ENCODE measurements at regions not wholly inside any gene's neighbourhood (a gene's known extent, or its start where the extent isn't known, plus 50 kb on each side); places are given as distances from the start of the nearest gene placed in this dataset.

- TF ChIP-seq EZH2phosphoT487 (IDR thresholded peaks at IDR 0.05; ENCODE audit: insufficient read depth, low read depth) (no peak), EZH2 (IDR thresholded peaks at IDR 0.05; ENCODE audit: insufficient read depth, poor library complexity, severe bottlenecking) (no peak)
- Histone ChIP-seq H3K9me3 (ENCODE audit: low read depth) (no peaks in the 10 kb centered on the region), H3F3A (ENCODE audit: insufficient read depth) (no peaks in the 10 kb centered on the region), H3K9me2 (ENCODE audit: insufficient read depth) (no peaks in the 10 kb centered on the region; the same call in 1 of the 2 replicates), H2AFZ (no peak overlapping the region), H3K4me2 (ENCODE audit: unreplicated experiment) (no peak overlapping the region), H4K20me1 (ENCODE audit: insufficient read depth) (no peaks in the 10 kb centered on the region), H3K9ac (no peak overlapping the region), H3K4me3 (no peak overlapping the region), H3K27ac (no peak overlapping the region), H3K27me3 (replicated peaks; ENCODE audit: insufficient read depth) (no peaks in the 10 kb centered on the region), H3K79me2 (ENCODE audit: insufficient read depth) (no peaks in the 10 kb centered on the region), H3K4me1 (ENCODE audit: insufficient read depth) (no peaks in the 10 kb centered on the region), H3K36me3 (ENCODE audit: low read depth) (no peaks in the 10 kb centered on the region)
- DNase-seq = no peak
- 94% methylated on average over 1 of the region's 1 CpG for WGBS, 2 experiments (ENCODE audit: low coverage in 1 of 2, low lambda C conversion rate in 2 of 2, missing lambda C conversion rate in 2 of 2)
- in situ Hi-C loops (cut with MboI) = no loop called here
Measured at GRCh38 chr7:46515844-46516590, 594.9 kb upstream of the IGFBP3 start.

GRCh38 chr7:46513447-46513848, 592.4 kb upstream of the IGFBP3 start:
- no peaks in the 10 kb centered on the region for H3K36me3 ChIP-seq (ENCODE audit: low read depth)
- no peaks in the 10 kb centered on the region for H3F3A ChIP-seq (ENCODE audit: insufficient read depth)
- 45 to 48% methylated on average over 3 of the region's 3 CpGs for WGBS, 2 experiments (ENCODE audit: low coverage in 1 of 2, low lambda C conversion rate in 2 of 2, missing lambda C conversion rate in 2 of 2)
- H3K27me3 ChIP-seq (replicated peaks; ENCODE audit: insufficient read depth) = no peaks in the 10 kb centered on the region
- H3K9me3 ChIP-seq (ENCODE audit: low read depth) = no peaks in the 10 kb centered on the region
- in situ Hi-C loops (cut with MboI) = no loop called here
- no peaks in the 10 kb centered on the region for H3K9me2 ChIP-seq (ENCODE audit: insufficient read depth)
- no peaks in the 10 kb centered on the region for H3K79me2 ChIP-seq (ENCODE audit: insufficient read depth)
- H3K4me3 ChIP-seq = no peak overlapping the region
- no peak overlapping the region for H3K4me2 ChIP-seq (ENCODE audit: unreplicated experiment)
- H3K4me1 ChIP-seq (ENCODE audit: insufficient read depth) = no peaks in the 10 kb centered on the region
- no peak overlapping the region for H3K9ac ChIP-seq
- DNase-seq = no peak
- H2AFZ ChIP-seq = no peak overlapping the region
- H3K27ac ChIP-seq = no peak overlapping the region
- TF ChIP-seq EZH2 (IDR thresholded peaks at IDR 0.05; ENCODE audit: insufficient read depth, poor library complexity, severe bottlenecking) (no peak), EZH2phosphoT487 (IDR thresholded peaks at IDR 0.05; ENCODE audit: insufficient read depth, low read depth) (no peak)
- no peaks in the 10 kb centered on the region for H4K20me1 ChIP-seq (ENCODE audit: insufficient read depth)

- no peaks in the 10 kb centered on the region for H3K4me1 ChIP-seq (ENCODE audit: insufficient read depth)
- H3K4me2 ChIP-seq (ENCODE audit: unreplicated experiment) = no peak overlapping the region
- H3K9me3 ChIP-seq (ENCODE audit: low read depth) = no peaks in the 10 kb centered on the region
- in situ Hi-C loops (cut with MboI) = no loop called here
- no peaks in the 10 kb centered on the region for H3F3A ChIP-seq (ENCODE audit: insufficient read depth)
- H3K9me2 ChIP-seq (ENCODE audit: insufficient read depth) = no peaks in the 10 kb centered on the region
- no peak for TF ChIP-seq EZH2phosphoT487 (IDR thresholded peaks at IDR 0.05; ENCODE audit: insufficient read depth, low read depth)
- TF ChIP-seq EZH2 (IDR thresholded peaks at IDR 0.05; ENCODE audit: insufficient read depth, poor library complexity, severe bottlenecking) = no peak
- DNase-seq = no peak
- H2AFZ ChIP-seq = no peak overlapping the region
- no peaks in the 10 kb centered on the region for H4K20me1 ChIP-seq (ENCODE audit: insufficient read depth)
- WGBS, 2 experiments (ENCODE audit: low coverage in 1 of 2, low lambda C conversion rate in 2 of 2, missing lambda C conversion rate in 2 of 2) = 93 to 97% methylated on average over 4 of the region's 4 CpGs
- H3K9ac ChIP-seq = no peak overlapping the region
- no peak overlapping the region for H3K4me3 ChIP-seq
- H3K27ac ChIP-seq = no peak overlapping the region
- no peaks in the 10 kb centered on the region for H3K36me3 ChIP-seq (ENCODE audit: low read depth)
- H3K27me3 ChIP-seq (replicated peaks; ENCODE audit: insufficient read depth) = no peaks in the 10 kb centered on the region
- H3K79me2 ChIP-seq (ENCODE audit: insufficient read depth) = no peaks in the 10 kb centered on the region
Measured at GRCh38 chr7:46512891-46513413, 591.9 kb upstream of the IGFBP3 start.

DNA sequence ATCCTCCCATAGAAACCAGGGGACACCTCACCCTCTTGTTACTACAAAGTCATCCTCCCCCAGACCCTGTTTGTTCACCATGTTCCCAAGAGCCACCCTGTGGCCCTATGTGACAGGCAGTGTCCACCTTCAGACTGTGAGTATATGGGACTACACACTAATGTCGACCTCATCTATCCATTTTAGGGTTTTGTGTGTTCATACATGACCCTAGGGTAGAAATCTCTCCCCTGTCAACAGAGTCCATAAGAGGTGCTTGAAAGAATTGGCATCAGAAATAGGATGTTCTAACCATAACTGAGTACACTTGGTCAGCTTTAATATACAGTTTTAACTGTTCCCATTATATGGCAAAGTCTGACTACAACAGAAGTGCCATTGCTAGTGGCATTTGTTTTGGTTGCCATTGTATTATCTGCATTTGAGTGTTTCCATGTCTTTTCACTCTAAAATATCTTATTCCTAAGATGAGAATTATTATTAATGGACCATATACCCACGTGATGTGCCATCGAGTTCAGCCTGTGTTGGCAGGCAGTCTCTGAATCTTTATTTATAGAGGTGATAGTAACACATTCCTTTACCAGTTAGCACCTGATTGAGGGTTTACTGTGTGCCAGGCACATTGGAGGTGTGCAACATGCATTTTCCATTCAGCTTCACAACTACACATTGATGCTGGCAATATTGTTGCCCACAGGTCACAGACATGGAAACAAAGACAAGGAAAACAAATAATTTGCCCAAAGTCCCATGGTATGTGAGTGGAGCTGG, 590.6 kb upstream of the IGFBP3 start:
- no peak for DNase-seq
- H3K9me3 ChIP-seq (ENCODE audit: low read depth) = no peaks in the 10 kb centered on the region
- H3K4me1 ChIP-seq (ENCODE audit: insufficient read depth) = no peaks in the 10 kb centered on the region
- H3K4me3 ChIP-seq = no peak overlapping the region
- H2AFZ ChIP-seq = no peak overlapping the region
- no peaks in the 10 kb centered on the region for H3K36me3 ChIP-seq (ENCODE audit: low read depth)
- no peaks in the 10 kb centered on the region for H3F3A ChIP-seq (ENCODE audit: insufficient read depth)
- 46 to 59% methylated on average over 3 of the region's 3 CpGs for WGBS, 2 experiments (ENCODE audit: low coverage in 1 of 2, low lambda C conversion rate in 2 of 2, missing lambda C conversion rate in 2 of 2)
- H3K9ac ChIP-seq = no peak overlapping the region
- H3K9me2 ChIP-seq (ENCODE audit: insufficient read depth) = no peaks in the 10 kb centered on the region
- TF ChIP-seq EZH2phosphoT487 (IDR thresholded peaks at IDR 0.05; ENCODE audit: insufficient read depth, low read depth) (no peak), EZH2 (IDR thresholded peaks at IDR 0.05; ENCODE audit: insufficient read depth, poor library complexity, severe bottlenecking) (no peak)
- no peak overlapping the region for H3K4me2 ChIP-seq (ENCODE audit: unreplicated experiment)
- no peaks in the 10 kb centered on the region for H3K27me3 ChIP-seq (replicated peaks; ENCODE audit: insufficient read depth)
- H3K79me2 ChIP-seq (ENCODE audit: insufficient read depth) = no peaks in the 10 kb centered on the region
- no peak overlapping the region for H3K27ac ChIP-seq
- no peaks in the 10 kb centered on the region for H4K20me1 ChIP-seq (ENCODE audit: insufficient read depth)
- in situ Hi-C loops (cut with MboI) = no loop called here

All from GM23248 (cell line).